ENCODE measurements at regions not wholly inside any gene's neighbourhood (a gene's known extent, or its start where the extent isn't known, plus 50 kb on each side); places are given as distances from the start of the nearest gene placed in this dataset.

DNA sequence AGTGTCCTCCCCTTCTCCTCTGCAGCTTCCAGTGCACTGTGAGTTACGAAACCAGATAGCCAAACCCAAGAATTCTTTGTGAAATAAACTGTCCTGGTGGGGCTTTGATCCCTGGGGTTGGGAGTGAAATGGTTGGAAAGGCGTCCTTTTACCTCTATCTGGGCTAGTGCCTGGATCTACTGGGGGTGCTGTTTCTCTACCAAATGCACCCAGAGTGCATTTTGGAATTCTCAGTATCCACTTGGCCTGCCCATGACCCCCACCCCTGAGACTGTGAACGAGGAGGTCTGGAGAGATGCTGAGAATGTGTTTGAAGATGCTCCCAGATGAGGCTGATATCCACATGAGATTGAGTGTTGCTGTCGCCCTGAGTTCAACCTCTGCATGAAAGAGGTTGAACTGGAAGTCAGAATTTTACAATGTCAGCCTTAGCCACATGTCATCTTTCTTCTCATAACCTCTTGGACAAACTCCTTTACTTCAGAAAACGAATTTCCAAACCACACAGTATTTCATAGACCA lies 87.1 kb upstream of the CLMN start:
- Histone ChIP-seq H3K4me3 (no peak overlapping the region), H3K36me3 (no peaks in the 10 kb centered on the region), H3K9me3 (no peaks in the 10 kb centered on the region), H3K27ac (no peak overlapping the region), H3K9ac (ENCODE audit: low read depth in 2 of 2, low read length in 2 of 2) (no peak overlapping the region), H3K27me3 (no peaks in the 10 kb centered on the region), H3K4me1 (no peaks in the 10 kb centered on the region)
- intact Hi-C loops (cut with DNase I), result no loop called here
- TF ChIP-seq, protein P1, sequence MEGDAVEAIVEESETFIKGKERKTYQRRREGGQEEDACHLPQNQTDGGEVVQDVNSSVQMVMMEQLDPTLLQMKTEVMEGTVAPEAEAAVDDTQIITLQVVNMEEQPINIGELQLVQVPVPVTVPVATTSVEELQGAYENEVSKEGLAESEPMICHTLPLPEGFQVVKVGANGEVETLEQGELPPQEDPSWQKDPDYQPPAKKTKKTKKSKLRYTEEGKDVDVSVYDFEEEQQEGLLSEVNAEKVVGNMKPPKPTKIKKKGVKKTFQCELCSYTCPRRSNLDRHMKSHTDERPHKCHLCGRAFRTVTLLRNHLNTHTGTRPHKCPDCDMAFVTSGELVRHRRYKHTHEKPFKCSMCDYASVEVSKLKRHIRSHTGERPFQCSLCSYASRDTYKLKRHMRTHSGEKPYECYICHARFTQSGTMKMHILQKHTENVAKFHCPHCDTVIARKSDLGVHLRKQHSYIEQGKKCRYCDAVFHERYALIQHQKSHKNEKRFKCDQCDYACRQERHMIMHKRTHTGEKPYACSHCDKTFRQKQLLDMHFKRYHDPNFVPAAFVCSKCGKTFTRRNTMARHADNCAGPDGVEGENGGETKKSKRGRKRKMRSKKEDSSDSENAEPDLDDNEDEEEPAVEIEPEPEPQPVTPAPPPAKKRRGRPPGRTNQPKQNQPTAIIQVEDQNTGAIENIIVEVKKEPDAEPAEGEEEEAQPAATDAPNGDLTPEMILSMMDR (IDR thresholded peaks at IDR 0.05), result no peak
- DNase-seq, result no peak

DNA sequence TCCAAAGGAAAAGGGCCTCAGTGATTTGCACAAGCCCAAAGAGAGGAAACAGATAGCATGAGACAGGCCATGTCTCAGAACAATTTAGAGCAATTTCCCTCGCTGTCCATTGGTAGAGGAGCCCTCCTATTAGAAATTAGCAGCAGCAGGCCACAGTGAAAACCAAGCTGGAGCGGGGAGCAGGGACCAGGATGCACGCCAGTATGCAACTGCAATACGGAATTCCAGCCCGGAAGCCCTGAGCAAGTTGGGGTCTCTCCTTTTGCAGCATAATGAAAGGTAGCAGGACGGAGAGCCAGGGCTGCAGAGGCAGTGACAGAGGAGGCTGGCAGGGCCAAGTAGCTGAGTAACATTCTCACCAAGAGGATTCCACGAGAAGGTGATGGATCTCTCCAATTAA lies 84.9 kb upstream of the CLMN start:
- intact Hi-C loops (cut with DNase I), result no loop called here
- no peak for DNase-seq
- no peaks in the 10 kb centered on the region for H3K9me3 ChIP-seq
- H3K27ac ChIP-seq, result no peak overlapping the region
- TF ChIP-seq, protein P1 (IDR thresholded peaks at IDR 0.05), result no peak
- H3K27me3 ChIP-seq, result no peaks in the 10 kb centered on the region
- no peak overlapping the region for H3K4me3 ChIP-seq
- no peaks in the 10 kb centered on the region for H3K4me1 ChIP-seq
- no peaks in the 10 kb centered on the region for H3K36me3 ChIP-seq
- no peak overlapping the region for H3K9ac ChIP-seq (ENCODE audit: low read depth in 2 of 2, low read length in 2 of 2)

DNA sequence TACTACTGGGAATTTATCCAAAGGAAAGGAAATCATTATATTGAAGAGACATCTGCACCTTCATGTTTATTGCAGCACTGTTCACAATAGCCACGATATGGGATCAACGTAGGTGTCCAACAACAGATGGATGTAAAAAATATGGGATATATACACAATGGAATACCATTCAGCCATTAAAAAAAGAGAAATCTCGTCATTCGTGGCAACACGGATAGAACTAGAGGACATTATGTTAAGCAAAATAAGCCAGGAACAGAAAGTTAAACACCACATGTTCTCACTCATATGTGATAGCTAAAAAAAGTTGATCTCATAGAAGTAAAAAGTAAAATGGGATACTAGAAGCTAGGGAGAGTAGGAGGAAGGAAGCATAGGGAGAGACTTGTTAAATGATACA lies 82.9 kb upstream of the CLMN start:
- no peak for DNase-seq
- intact Hi-C loops (cut with DNase I), result no loop called here
- H3K27me3 ChIP-seq, result no peaks in the 10 kb centered on the region
- H3K9ac ChIP-seq (ENCODE audit: low read depth in 2 of 2, low read length in 2 of 2), result no peak overlapping the region
- H3K27ac ChIP-seq, result no peak overlapping the region
- H3K36me3 ChIP-seq, result no peaks in the 10 kb centered on the region
- H3K4me3 ChIP-seq, result no peak overlapping the region
- TF ChIP-seq, protein P1 (IDR thresholded peaks at IDR 0.05), result no peak
- H3K9me3 ChIP-seq, result no peaks in the 10 kb centered on the region
- H3K4me1 ChIP-seq, result no peaks in the 10 kb centered on the region

DNA sequence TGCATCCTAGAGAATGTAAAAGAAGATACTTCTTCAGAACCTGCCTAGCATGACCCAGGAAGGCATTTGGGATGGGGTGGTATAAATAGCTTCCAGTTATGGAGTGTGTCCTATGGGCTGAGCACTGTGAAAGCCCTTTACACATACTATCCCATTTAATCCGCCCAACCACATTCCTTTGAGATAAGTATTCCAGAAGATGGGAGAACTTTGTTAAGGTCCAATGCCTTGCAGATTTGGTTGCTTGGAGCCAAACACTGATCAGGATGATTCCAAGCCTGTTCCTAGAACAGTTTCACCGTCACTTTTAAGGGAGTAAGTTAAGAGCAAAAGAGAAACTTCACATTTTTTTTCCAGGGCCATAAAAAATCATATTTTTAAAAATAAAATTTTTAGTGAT lies 82.5 kb upstream of the CLMN start:
- Histone ChIP-seq H3K27me3 (no peaks in the 10 kb centered on the region), H3K9ac (ENCODE audit: low read depth in 2 of 2, low read length in 2 of 2) (no peak overlapping the region), H3K36me3 (no peaks in the 10 kb centered on the region), H3K9me3 (no peaks in the 10 kb centered on the region), H3K4me1 (no peaks in the 10 kb centered on the region), H3K4me3 (no peak overlapping the region), H3K27ac (no peak overlapping the region)
- TF ChIP-seq, protein P1 (IDR thresholded peaks at IDR 0.05), result no peak
- intact Hi-C loops (cut with DNase I), result no loop called here
- DNase-seq, result no peak

DNA sequence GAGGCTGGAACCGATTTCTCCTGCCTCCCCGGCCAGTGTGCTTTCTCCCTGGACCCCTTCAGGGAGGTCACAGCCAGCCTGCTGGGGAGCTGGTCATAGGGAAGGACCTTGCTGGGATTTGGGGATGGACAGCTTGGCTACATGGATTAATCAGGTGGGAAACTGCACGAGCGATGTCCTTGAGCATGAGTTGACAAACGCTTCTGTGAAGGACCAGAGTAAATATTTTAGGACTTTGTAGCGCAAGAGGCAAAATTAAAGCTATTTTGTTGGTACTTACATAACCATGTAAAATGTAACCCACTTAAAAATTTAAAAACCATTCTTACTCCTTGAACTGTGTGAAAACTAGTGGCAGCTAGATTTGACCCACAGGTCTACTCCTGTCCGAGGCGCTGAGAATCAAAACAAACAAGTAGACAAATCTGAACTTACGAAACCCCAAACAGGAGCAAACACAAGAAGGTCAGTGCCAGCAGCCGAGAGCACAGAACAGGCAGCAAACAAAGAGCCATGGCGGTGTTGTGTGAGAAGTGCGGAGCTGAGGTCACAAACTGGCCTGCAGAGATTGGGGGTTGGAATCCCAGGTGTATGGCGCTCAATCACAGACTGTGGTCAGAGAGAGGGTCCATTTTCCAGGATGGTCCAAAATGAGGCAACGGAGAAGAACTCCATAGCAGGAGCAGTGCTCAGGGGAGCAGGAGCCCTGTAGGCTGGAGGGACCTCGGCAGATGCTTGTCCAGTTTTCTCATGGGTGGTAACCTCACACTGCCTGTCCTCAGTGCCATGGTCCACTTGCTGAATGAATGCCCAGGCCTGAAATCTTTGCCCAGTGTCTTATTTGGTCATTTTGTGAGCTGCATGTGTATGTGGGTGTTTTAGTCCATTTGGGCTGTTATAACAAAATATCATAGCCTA lies 79.2 kb upstream of the CLMN start:
- Histone ChIP-seq H3K9me3 (no peaks in the 10 kb centered on the region), H3K4me3 (no peak overlapping the region), H3K36me3 (no peaks in the 10 kb centered on the region), H3K4me1 (no peaks in the 10 kb centered on the region), H3K27ac (no peak overlapping the region), H3K9ac (ENCODE audit: low read depth in 2 of 2, low read length in 2 of 2) (no peak overlapping the region), H3K27me3 (no peaks in the 10 kb centered on the region)
- DNase-seq, result no peak
- TF ChIP-seq, protein P1 (IDR thresholded peaks at IDR 0.05), result no peak
- intact Hi-C loops (cut with DNase I), result no loop called here

All from colonic mucosa (tissue), 4 donors.